AG04450 (cell line): ENCODE measurements at regions not wholly inside any gene's neighbourhood (a gene's known extent, or its start where the extent isn't known, plus 50 kb on each side); places are given as distances from the start of the nearest gene placed in this dataset.

Experiments
- CTCF ChIA-PET: fragments of 300-600, 350-600 bp; formaldehyde crosslinking; extraction: SDS; loops from one replicate; lab custom pipeline; 2022; ENCODE audit warnings: antibody characterized with exemption, inconsistent platforms; lab: Charles Lee
- POLR2A ChIA-PET: fragments of 350-600 bp; formaldehyde crosslinking; extraction: SDS; loops from one replicate; lab custom pipeline; 2021; ENCODE audit warnings: antibody characterized with exemption, inconsistent platforms; lab: Yijun Ruan, JAX
- DNase-seq: peaks from one replicate; pipeline ENCODE4 v3.0.0-alpha.2; 2011; ENCODE audit warnings: low read depth, low spot score
- H3K27ac ChIP-seq: one replicate; pipeline ENCODE4 v1.5.1; 2012; ENCODE audit warnings: low read depth, low read length, control low read depth
- H3K27me3 ChIP-seq: one replicate; pipeline ENCODE4 v1.6.0; 2012; ENCODE audit warnings: low read length; ENCODE audit not compliant: control insufficient read depth, insufficient read depth
- H3K4me3 ChIP-seq: 2 replicates; pipeline ENCODE4 v1.5.1; 2011; ENCODE audit warnings: mild to moderate bottlenecking, low read depth, low read length, control low read depth
- H3K9me3 ChIP-seq: 2 replicates; pipeline ENCODE4 v1.5.1; 2012; ENCODE audit warnings: low read length; ENCODE audit not compliant: control insufficient read depth, insufficient read depth
- TF ChIP-seq, protein P1 (sequence below): IDR thresholded peaks from 2 replicates; pipeline ENCODE4 v1.5.1; 2011; ENCODE audit warnings: low read depth, low read length, control low read depth, inconsistent platforms

GRCh38 chr18:39935598-39935997 is 2019.4 kb upstream of the PIK3C3 start:
- POLR2A ChIA-PET: no interaction called here
- DNase-seq: no peak
- Histone ChIP-seq H3K4me3 (no peak overlapping the region), H3K9me3 (no peaks in the 10 kb centered on the region), H3K27ac (no peak overlapping the region), H3K27me3 (no peaks in the 10 kb centered on the region)
- CTCF ChIA-PET: no interaction called here
- TF ChIP-seq, protein P1, sequence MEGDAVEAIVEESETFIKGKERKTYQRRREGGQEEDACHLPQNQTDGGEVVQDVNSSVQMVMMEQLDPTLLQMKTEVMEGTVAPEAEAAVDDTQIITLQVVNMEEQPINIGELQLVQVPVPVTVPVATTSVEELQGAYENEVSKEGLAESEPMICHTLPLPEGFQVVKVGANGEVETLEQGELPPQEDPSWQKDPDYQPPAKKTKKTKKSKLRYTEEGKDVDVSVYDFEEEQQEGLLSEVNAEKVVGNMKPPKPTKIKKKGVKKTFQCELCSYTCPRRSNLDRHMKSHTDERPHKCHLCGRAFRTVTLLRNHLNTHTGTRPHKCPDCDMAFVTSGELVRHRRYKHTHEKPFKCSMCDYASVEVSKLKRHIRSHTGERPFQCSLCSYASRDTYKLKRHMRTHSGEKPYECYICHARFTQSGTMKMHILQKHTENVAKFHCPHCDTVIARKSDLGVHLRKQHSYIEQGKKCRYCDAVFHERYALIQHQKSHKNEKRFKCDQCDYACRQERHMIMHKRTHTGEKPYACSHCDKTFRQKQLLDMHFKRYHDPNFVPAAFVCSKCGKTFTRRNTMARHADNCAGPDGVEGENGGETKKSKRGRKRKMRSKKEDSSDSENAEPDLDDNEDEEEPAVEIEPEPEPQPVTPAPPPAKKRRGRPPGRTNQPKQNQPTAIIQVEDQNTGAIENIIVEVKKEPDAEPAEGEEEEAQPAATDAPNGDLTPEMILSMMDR: no peak

DNA sequence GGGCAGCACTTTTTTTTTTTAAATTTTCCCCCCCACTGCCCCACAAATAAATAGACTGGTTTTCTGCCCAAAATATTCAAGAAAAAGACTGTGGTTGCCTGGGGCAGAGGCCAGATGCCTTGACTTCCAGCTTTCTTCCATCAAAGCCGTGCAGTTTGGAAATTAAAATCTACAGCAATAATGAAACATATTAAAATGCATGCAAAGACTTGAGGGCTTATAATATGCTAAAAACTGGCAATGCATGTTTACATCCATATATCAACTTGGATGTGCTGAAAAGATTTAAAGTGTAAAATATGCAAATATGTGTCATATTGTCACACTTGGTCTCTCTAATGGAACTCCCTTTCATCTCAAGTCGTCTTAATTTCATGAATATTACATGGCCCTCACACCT is 2036.2 kb upstream of the PIK3C3 start:
- H3K4me3 ChIP-seq: no peak overlapping the region
- ChIA-PET POLR2A (no interaction called here), CTCF (no interaction called here)
- no peak overlapping the region for H3K27ac ChIP-seq
- H3K27me3 ChIP-seq: no peaks in the 10 kb centered on the region
- no peak for DNase-seq
- H3K9me3 ChIP-seq: no peaks in the 10 kb centered on the region
- TF ChIP-seq, protein P1: no peak

GRCh38 chr18:39913672-39914366 is 2041.2 kb upstream of the PIK3C3 start:
- no peak for DNase-seq
- no peaks in the 10 kb centered on the region for H3K27me3 ChIP-seq

GRCh38 chr18:39911716-39912115 is 2043.3 kb upstream of the PIK3C3 start:
- Histone ChIP-seq H3K4me3 (no peak overlapping the region), H3K9me3 (no peaks in the 10 kb centered on the region), H3K27me3 (no peaks in the 10 kb centered on the region), H3K27ac (no peak overlapping the region)
- TF ChIP-seq, protein P1: no peak
- DNase-seq: no peak
- ChIA-PET POLR2A (no interaction called here), CTCF (no interaction called here)

More at GRCh38 chr18:39913672-39914366, 2041.2 kb upstream of the PIK3C3 start:
- ChIA-PET POLR2A (interaction anchor here (0.6 kb wide), 2 partner anchors 46 to 567 kb away, joined by 3 to 4 read pairs; no protein-coding TSS in a partner anchor), CTCF (interaction anchor here (0.6 kb wide), 1 partner anchor 15 kb away, joined by 3 read pairs; no protein-coding TSS in a partner anchor)
- Histone ChIP-seq H3K4me3 (no peak overlapping the region), H3K27ac (no peak overlapping the region), H3K9me3 (no peaks in the 10 kb centered on the region)
- TF ChIP-seq, protein P1: no peak

DNA sequence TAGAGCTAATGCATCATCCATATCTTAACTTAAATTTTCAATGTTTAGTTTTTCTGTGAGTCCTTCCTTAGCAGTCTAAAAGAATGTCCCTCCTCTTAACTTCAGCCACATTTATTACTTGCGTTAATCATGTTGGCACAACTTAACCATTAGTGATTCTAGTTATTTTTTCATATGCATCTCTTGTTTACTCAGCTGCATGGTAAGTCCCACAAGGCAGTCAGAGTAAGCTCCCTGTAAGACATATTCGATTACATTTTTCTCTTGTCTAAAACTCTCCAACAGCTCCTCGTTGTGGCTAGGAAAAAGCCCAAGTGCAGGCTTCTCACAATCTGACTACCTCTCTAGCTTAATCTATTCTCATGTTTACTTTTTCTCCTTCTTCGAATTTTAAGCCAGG is 2045.3 kb upstream of the PIK3C3 start:
- H3K27me3 ChIP-seq: no peaks in the 10 kb centered on the region
- no peaks in the 10 kb centered on the region for H3K9me3 ChIP-seq
- TF ChIP-seq, protein P1: no peak
- no peak overlapping the region for H3K27ac ChIP-seq
- no peak overlapping the region for H3K4me3 ChIP-seq
- ChIA-PET POLR2A (no interaction called here), CTCF (interaction anchor here (0.7 kb wide), 1 partner anchor 340 kb away, joined by 3 read pairs; no protein-coding TSS in a partner anchor)
- no peak for DNase-seq
